AG10803 (cell line): ENCODE measurements at regions not wholly inside any gene's neighbourhood (a gene's known extent, or its start where the extent isn't known, plus 50 kb on each side); places are given as distances from the start of the nearest gene placed in this dataset.

Experiments used
- DNase-seq: peaks from one replicate; pipeline ENCODE4 v3.0.0; 2010; ENCODE audit warnings: low read depth
- H3K4me3 ChIP-seq: 2 replicates; pipeline ENCODE4 v1.5.1; 2011; ENCODE audit warnings: mild to moderate bottlenecking, low read length, control low read depth
- TF ChIP-seq, protein P1 (sequence below): conservative IDR thresholded peaks from 2 replicates; pipeline ENCODE4 v1.5.1; 2011; ENCODE audit warnings: mild to moderate bottlenecking, low read length, control low read depth, inconsistent platforms

DNA sequence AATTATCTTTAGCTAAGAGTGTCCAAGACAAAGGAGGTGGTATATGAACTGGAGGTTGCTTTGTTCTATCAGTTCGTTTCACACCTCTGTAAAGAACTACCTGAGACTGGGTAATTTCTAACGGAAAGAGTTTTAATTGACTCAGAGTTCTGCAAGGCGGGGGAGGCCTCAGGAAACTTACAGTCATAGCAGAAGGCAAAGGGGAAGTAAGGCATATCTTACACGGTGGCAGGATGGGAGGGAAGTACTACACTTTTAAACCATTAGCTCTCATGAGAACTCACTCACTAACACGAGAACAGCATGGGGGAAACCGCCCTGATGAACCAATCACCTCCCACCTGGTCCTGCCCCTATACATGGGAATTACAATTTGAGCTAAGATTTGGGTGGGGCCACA is 1202.3 kb upstream of the LRRTM3 start:
- TF ChIP-seq, protein P1, sequence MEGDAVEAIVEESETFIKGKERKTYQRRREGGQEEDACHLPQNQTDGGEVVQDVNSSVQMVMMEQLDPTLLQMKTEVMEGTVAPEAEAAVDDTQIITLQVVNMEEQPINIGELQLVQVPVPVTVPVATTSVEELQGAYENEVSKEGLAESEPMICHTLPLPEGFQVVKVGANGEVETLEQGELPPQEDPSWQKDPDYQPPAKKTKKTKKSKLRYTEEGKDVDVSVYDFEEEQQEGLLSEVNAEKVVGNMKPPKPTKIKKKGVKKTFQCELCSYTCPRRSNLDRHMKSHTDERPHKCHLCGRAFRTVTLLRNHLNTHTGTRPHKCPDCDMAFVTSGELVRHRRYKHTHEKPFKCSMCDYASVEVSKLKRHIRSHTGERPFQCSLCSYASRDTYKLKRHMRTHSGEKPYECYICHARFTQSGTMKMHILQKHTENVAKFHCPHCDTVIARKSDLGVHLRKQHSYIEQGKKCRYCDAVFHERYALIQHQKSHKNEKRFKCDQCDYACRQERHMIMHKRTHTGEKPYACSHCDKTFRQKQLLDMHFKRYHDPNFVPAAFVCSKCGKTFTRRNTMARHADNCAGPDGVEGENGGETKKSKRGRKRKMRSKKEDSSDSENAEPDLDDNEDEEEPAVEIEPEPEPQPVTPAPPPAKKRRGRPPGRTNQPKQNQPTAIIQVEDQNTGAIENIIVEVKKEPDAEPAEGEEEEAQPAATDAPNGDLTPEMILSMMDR, result no peak
- no peak overlapping the region for H3K4me3 ChIP-seq
- DNase-seq, result no peak

DNA sequence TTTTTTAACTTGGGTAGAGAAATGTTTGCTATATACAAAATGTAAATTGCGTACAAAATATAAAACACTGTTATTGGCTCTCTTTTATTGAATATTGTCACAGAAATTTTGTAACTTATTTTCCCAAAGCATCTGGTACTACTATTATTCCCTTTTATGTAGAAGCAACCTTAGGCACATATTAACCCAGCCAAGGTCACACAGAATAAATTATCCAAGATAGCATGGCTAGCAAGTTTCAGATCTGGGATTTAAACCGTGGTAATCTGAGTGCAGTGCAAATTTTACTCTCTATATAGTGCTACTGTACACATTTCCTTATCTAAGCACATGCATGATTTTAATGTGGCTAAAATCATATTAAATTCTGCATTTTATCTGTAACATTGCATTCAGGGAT is 1190.5 kb upstream of the LRRTM3 start:
- TF ChIP-seq, protein P1, result no peak
- H3K4me3 ChIP-seq, result no peak overlapping the region
- DNase-seq, result no peak

DNA sequence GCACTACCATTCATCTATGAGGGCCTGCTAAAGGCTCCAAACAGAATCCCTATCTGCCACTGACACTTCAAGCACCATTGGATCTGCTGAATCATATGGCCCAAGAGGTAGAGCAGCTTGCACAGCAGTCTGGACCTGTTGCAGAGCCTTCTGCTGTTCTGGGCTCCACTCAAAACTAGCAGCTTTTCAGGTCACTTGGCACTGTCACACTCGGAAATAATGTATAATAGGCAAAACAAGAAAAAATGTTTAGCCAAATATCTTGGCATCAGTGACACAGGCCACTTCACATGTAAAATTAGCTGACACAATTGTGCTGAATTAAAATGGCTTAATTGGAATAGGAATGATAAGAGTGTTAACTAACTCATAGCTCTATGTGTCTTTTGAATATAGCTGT is 1182.9 kb upstream of the LRRTM3 start:
- TF ChIP-seq, protein P1, result no peak
- H3K4me3 ChIP-seq, result no peak overlapping the region
- DNase-seq, result no peak

DNA sequence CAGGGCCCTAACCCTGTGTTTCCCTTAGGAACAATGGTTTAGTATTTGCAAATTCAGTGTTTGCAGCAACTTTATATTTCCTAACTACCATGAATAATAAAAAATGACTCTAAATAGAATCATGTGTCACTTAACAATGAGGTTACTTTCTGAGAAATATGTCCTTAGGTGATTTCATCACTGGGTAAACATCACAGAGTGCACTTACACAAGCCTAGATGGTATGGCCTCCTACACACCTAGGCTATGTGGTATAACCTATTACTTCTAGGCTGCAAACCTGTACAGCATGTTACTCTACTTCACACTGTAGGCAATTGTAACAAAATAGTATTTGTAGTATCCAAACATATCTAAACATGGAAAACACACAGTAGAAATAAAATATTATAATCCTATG is 1174.6 kb upstream of the LRRTM3 start:
- TF ChIP-seq, protein P1, result no peak
- no peak for DNase-seq
- no peak overlapping the region for H3K4me3 ChIP-seq

DNA sequence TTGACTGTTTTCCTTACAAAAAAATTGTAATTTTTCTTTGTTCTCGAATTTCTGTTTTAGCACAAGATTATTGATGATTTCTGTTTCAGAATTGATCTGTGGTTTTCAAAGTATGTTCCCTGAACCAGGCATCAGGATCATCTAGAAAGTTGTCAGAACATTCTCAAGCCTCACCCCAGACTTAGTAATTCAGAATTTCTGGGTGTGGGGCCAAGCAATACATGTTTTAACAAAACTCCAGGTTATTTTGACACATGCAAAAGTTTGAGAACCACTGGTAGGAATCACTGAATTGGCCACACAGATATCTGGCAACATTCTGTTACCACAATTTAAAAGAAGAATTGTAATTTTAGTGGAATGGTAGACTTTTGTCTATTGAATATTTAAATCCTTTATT is 1173.9 kb upstream of the LRRTM3 start:
- TF ChIP-seq, protein P1, result no peak
- DNase-seq, result no peak
- H3K4me3 ChIP-seq, result no peak overlapping the region

DNA sequence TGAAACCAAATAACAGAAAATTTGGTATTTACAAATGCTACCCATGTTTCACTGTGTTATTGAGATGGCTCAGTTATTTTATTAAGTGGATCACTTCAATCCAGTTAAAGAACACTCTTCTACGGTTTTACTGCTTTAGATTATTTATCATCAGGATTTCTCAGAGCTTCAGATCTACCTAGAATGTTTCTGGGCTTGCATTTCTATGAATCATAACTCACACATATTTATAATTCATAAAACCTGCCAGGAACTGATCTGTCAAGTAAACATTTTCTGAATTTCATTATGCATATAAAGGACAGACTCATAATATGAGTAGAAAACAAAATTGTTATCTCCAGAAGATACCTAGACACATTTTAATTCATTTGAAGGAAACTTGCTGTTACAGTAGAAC is 1172.3 kb upstream of the LRRTM3 start:
- TF ChIP-seq, protein P1, result no peak
- DNase-seq, result no peak
- H3K4me3 ChIP-seq, result no peak overlapping the region

DNA sequence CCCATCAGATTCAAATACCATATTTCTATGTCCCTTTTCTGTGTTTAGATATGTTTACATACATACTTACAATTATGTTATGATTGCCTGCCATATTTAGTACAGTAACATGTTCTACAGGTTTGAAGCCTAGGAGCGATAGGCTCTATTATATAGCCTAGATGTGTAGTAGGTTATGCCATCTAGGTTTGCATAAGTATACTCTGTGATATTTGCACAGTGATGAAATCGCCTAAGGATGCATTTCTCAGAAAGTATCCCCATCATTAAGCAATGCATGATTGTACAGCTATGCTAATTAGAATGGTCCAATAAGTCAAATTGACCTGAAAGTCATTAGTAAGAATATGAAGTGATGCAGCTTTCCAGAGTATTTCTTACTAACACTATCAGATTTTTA is 1171.7 kb upstream of the LRRTM3 start:
- no peak for DNase-seq
- H3K4me3 ChIP-seq, result no peak overlapping the region
- TF ChIP-seq, protein P1, result no peak
